Astrocyte (in vitro differentiated cells and primary cell): ENCODE measurements at regions not wholly inside any gene's neighbourhood (a gene's known extent, or its start where the extent isn't known, plus 50 kb on each side); places are given as distances from the start of the nearest gene placed in this dataset.

Experiments used
- CTCF ChIP-seq: IDR thresholded peaks from 2 replicates; pipeline ENCODE4 v1.5.1; 2011; ENCODE audit warnings: low read depth, mild to moderate bottlenecking, inconsistent platforms, low read length, moderate library complexity; ENCODE audit not compliant: insufficient read depth
- EZH2 ChIP-seq: IDR thresholded peaks from 2 replicates; pipeline ENCODE4 v1.6.1; 2012; ENCODE audit warnings: mild to moderate bottlenecking, low read length, inconsistent platforms; ENCODE audit not compliant: insufficient read depth

GRCh38 chr4:31983677-31984076 is 1263.5 kb downstream of the PCDH7 start:
- TF ChIP-seq CTCF, result no peak
- no peak for TF ChIP-seq EZH2
